NCI-H526 treated with DMSO at 0.1 percent for 48 hours (cell line): ENCODE measurements at regions not wholly inside any gene's neighbourhood (a gene's known extent, or its start where the extent isn't known, plus 50 kb on each side); places are given as distances from the start of the nearest gene placed in this dataset.
"Not testable (repeated sequence)": the region's sequence is repeated elsewhere in the genome, so short reads cannot be mapped to it uniquely, and the experiment has no call there.

Experiments used
- DNase-seq: peaks from one replicate; lab custom pipeline; 2025; lab: John Stamatoyannopoulos, UW

DNA sequence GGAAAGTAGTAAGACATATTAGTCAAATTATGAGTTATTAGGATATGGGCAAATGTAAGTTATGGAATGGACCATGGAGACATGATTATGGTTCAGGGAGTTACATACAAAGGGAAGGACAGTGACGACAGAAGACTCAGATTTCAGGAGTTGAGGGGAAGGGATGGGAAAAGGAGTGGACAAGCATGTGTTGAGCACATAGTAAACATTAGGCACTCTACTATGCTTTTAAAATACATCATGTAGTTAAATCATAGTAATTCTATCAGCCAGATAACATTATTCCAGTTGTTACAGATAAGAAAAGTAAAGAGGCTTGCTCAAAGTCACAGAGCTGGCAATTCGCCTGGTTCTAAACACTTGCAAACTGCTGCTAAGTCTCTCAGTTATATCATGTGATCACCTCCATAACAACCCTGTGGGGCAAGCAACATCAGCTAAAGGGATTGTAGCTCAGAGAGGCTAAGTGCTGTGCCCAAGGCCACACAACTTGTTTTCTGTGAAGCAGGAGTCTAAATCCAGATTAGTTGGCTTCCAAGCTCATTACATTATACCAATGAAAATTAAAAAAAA is 115.2 kb upstream of the MDFIC start:
- no peak for DNase-seq

DNA sequence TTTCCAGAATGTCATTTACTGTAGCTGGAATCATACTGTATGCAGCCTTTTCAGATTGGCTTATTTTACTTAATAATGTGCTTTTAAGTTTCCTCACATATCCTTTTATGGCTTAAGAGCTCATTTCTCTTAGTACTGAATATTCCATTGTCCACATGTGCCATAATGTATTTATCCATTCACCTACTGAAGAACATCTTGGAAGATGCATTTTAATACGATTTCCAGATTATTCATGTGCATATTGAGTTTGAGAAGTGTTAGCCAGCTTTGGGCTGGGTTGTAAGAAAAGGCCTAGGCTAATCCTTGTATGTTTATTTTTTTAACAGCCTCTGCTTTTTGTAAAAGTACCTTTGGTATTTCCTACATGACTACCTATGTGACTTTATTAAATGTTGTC is 109.3 kb upstream of the MDFIC start:
- no peak for DNase-seq

DNA sequence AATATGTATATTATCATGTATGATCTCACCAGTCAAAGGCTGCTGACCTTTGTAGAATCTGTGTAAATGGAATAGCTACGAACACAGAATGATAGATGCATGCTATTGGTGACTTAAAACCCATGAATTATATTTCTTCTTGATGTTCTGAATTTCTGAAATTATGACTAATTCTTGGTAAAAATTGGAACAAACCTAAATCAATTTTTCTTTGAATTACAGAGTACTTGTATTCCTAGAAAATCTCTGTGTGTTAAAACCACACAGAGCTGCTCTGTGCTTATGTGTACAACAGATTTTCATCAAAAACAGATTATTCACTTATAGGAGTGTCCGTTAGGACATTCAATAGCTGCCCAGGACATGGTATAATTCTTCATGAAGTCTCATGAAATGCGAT is 108.3 kb upstream of the MDFIC start:
- no peak for DNase-seq

DNA sequence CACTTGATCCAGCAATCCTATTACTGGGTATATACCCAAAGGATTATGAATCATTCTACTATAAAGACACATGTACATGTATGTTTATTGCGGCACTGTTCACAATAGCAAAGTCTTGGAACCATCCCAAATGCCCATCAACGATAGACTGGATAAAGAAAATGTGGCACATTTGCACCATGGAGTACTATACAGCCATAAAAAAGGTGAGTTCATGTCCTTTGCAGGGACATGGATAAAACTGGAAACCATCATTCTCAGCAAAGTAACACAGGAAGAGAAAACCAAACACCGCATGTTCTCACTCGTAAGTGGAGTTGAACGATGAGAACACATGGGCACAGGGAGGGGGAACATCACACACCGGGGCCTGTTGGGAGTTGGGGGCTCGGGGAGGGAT is 104.9 kb upstream of the MDFIC start:
- not testable (repeated sequence) for DNase-seq

DNA sequence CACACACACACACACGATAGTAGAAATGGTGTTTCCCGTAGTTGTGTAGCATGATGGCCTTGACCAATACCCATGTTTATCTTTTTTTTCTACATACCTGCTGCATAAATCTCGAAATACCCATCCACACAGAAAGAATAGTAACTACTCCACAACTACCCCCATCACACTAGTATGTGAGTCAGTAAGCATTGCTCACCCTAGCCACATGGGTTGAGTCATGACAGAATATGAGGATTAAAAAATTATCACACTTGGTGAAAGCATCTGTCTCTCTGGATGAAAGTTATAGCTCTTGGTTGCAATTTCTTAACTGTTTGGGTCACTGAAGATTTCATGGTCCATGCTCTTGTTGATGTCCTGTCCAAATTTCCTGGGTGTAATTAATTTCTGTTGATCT is 103.4 kb upstream of the MDFIC start:
- no peak for DNase-seq

DNA sequence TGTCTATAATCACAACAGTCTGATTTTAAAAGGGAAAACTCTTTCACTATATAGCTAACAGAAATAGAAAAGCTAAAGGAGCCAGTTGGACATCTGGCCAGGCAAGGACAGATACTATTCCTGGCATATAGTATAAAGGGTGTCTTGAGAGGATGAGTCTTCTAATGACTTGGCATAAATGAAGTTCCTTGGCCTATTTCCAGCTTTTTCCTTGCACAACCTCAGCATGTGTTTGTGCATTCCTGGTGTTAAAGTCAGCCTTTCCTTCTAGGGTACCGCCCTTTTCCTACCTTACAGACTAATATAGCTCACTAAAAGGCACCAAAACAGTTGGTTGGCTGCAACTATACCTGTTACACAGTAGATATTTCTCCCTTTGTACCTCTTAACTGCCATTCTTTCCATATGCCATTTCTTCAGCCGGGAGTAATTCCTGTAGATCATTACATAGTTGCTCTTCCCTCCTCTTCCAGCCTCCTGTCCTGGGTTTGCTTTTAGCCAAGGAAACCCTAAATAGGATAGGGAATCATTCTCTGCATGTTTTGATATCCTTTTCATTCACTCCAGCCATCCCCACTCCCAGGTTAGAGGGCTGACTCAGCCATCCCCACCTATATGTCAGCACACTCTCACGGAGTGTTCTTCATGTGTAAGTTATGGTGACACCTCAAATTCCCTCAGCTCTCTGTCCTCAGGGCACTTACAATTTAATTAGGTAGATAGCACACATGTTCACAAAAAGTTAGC is 102.1 kb upstream of the MDFIC start:
- DNase-seq = no peak

DNA sequence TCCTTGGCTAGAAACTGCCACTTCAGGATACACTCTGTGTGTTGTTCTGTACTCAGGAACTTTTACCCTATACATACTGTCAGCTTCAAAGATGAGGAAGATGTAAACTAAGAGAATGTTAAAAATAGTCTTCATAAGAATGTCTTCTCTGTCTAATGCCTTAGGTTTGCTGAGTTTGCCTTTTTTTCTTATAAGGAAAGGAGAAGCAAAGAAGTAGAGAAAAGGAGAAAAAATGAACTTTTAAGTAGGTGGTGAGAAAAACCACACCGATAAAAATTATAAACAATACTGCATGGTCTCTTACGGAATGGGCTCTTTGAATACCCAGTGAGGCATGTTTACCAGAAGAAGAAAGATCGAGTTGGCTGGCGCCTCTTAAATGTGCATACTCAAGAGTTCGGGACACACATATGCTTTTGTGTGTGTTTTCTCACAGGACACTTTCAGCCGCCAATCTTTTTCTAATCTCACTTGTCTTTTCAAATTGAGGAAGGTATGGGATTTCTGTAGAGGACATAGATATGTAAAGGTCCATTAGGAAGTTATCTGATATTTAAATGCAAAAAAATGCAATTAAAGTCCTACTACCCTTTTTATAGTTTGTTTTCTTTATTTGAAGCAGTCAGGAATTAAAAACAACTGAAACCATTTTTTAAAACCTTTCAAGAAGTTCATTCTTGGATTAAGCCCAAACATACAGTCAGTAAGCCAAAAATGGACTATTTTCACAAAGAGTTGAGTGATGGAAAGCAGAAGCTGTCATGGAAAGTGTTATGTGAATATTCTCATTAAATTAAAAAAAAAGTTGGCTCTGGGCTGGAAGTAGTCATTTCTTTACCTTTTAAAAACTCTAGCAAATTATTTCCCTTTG is 100.6 kb upstream of the MDFIC start:
- no peak for DNase-seq

DNA sequence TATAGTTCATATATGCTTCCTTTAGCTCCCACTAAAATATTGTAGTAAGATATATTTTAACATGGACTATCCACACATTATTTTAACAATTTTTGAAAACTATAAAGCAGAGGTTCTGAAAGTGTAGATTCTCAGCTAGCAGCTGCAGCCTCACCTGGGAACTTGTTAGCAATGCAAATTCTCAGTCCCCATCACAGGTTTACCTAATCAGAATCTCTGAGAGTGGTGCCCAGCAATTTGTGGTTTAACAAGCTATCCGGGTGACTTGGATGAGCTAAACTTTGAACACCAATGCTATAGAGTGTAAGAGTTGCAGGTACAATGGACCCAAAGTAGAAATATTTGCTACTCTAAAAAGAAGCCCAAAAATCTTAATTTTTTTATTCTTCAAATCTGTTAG is 99.8 kb upstream of the MDFIC start:
- peak; percentile 74 for DNase-seq

DNA sequence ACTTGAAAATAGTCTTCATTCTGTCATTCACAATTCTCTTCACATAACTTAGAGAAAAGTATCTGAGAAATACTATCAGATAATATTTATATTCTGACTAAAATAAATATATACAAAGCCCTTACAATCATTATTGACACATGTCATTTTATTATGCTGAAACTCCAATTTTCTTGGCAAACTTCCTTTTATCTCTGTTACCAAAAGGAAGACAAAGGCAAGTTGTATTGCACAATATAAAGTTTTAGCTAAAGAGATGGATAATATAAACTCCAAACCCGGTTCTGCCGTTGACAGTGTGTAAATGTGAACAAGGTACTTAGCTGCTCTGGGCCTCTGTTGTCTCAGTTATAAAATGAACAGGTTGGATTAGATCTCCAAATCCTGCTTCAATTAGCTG is 99.0 kb upstream of the MDFIC start:
- no peak for DNase-seq

DNA sequence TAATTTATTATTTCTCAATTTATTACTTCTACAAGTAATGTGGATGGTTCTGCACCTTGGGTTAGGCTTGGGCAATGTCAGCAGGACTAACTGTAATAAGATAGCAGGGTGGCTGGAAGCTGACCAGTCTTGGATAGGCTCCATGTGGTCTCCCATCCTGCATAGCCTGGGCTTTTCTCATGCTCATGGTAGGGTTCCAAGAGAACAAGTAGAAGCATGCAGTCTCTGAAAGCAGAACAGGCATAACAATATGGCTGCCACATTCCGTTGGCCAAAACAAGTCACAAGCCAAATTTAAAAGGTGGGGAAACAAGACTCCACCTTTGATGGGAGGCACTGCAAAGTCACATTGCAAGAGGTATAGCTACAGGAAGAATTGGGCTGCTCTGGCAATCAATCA is 98.6 kb upstream of the MDFIC start:
- DNase-seq = no peak

DNA sequence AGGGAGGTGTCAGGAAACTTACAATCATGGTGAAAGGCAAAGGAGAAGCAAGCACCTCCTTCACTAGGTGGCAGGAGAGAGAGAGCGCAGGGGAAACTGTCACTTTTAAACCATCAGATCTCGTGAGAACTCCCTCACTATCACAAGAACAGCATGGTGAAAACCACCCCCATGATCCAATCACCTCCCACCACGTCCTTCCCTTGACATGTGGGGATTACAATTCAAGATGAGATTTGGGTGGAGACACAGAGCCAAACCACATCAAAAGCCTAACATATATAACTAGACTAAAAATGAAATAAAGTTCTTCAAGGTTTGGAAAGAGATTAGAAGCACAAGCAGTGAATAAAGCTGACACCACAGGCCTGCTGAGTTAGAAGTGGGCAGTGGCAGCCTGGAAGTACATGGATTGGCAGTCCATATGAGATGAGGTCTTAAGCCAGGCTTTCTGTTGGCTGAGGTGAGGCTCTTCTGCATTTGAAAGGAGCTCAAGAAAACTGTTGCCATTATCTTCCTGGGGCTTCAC is 96.4 kb upstream of the MDFIC start:
- DNase-seq = no peak

DNA sequence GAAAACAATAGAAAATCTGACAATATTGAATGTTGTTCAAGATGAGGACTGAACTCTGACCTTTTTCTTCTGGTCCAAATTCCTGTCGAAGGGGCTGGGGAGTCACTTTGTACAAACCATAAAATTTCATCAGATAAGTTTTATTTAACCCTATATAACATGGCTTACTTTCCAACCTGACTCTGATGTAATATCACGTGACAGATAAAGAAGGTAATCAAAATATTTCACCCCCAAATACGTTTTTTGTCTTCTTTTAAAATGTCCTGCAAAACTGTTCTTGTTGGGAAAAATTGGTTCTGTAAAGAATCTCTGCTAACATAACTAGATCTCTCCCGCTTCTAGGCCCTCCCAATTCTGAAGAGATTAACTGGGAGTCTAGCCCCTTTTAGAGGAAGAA is 90.9 kb upstream of the MDFIC start:
- no peak for DNase-seq

DNA sequence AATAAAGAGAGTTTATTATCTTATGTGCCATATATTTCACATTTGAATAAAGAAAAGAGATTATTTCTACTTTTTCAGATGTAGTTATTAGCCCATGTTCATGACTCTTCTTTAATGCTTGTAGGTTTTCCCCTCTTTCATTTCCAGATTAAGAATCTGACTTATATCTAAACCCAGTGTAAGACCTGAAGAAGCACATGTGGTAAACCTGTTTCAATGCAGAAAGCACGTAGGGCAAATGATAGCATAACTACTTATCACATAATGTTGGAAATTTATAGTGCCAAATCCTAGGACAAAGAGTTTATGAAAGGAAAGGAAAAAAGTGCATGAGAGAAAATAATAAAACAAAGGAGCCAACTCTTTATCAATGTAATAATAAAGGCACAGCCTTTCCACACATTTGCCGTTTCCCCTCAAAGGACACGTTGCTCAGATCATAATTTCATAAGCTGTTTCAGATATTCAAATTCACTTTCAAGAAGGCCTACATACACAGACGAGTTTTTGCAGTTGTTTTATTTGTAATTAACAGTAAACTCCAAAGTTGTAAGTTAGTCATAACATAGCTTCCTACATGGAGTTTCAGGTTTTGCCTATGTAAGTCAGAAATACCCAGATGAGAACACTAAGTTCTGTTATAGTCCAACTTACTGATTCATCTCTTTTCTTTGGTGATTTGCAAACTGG is 88.8 kb upstream of the MDFIC start:
- no peak for DNase-seq

DNA sequence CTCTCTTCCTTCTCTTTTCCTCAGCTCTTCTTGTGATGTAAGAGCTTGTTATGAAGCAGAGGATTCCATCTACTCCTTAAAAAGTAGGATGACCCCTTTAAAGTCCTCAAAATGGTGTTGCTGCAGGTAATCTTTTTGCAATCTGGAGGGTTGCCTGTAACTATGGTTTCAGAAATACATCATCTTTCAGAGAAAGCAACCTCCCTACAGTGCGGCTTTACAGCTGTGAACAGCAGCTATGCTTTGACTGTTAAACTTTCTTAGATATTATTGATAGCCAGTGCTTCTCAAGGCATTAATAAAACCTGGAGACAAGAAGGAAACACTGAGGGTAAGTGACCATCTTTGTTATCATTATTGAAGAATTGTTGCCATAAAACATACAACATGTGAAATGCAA is 86.6 kb upstream of the MDFIC start:
- DNase-seq = no peak

DNA sequence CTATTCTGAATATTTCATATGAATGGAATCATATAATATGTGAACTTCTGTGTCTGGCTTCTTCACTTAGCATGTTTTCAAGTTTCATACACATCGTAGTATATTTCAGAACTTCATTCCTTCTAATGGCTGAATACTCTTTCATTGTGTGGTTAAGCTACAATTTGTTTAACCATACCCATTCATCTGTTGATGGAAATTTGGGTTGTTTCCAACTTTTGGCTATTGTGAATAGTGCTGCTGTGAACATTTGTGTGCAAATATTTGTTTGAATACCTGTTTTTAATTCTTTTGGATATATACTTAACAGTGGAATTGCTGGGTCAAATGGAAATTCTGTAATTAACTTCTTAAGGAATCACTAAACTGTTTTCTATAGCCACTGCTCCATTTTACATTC is 86.0 kb upstream of the MDFIC start:
- no peak for DNase-seq

DNA sequence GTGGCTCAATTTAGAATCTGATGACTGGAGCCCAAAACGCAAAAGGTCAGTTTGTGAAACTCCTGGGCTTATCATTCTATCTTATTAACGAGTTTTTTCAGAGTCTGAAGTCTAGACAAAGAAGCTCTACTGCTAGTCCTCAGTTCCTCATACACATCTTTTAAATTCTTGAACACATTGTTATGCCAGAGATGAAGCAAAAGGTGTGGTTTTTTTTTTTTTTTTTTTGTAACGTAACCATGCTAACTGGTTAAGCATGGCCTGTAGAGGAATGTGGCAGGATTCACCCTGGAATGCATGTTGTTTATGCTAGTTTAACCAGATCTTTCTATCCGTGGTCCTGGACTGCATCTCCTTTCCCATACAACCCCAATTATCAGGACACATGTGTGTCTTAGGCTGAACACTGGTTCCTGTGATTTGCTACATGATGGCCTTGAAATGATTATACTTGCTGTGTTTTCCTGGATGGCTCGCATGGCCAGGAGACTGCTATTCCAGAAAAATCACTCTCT is 79.3 kb upstream of the MDFIC start:
- DNase-seq = no peak

DNA sequence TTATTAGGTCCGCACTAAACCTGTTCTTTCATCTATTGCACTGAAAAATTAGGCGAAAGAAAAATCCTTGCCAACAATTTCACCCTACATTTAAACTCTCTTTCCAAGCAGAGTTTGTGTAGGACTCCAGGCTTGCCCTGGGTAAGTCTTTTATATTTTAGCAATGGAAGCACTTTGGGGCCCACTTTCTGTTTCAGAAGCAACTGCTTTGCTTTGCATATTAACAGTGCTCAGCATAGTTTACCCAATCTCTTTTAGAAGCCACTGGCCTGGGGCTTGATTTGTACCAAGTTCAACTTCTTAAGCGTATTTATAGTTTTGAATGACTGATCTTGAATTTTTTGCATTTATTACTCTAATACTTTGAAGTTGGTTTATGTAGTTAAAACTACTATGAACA is 78.8 kb upstream of the MDFIC start:
- no peak for DNase-seq

DNA sequence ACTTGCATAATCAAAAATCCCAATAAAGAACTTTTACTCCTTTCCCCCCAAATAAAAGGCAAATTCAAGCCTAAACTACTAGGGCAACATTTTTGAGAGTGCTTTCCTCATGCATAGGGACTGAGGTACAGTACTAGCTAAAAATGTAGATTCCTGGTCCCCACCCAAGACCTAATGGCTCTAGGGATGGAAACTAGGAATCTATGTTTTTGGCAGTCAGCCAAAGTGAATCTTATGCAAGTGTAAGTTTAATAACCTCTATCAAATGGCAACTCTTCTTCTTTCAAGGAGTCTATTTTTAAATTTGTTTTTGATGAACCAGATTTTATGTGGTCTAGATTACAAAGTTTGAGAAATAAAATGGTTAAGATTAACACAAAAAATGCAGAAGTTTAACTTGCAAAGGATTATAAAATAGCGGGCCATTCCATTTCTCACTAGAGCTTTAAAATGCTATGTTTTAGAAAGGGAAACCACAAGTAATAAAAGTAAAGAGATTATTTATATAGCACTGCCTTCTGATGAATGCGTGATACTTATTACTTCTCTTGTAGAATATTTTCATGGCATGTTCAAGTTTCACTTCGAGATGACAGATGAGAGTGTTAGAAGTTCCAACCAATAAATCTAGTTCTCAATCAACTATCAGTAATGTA is 70.4 kb upstream of the MDFIC start:
- no peak for DNase-seq

DNA sequence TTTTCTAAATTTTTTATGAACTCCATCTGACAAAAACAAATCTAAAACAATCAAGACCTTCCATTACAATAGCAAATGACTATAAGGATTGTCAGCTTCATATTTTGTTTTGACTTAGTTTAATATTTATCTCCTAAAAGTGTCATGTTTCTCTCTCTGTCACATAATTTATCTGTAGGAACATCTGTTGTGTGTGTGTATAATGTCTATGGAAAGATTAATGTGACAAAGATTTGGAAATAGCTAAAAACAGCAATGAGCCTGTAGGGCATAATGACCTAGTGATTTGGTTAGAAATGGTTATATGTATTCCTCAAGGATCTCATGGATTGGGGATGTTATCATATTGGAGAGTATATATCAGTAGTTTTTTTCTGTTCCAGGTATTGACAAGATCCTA is 69.6 kb upstream of the MDFIC start:
- no peak for DNase-seq

DNA sequence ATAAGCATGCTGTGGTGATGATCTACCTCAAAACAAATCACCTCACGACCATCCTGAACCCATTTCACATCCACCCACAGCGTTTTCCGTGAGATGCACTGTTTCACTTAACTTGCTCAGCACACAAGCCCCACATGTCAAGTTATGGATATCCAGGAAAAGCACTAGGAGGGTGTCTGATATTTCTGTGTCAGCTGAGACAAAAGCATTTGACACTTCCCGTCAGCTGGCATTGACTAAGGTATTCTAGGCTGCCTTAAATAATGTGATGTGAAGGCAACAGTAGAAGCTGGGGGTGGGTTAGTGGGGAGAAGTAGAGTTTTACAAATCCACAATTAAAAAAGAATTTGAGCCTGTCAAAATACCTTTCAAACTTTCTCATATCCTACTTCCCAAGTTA is 68.7 kb upstream of the MDFIC start:
- no peak for DNase-seq

DNA sequence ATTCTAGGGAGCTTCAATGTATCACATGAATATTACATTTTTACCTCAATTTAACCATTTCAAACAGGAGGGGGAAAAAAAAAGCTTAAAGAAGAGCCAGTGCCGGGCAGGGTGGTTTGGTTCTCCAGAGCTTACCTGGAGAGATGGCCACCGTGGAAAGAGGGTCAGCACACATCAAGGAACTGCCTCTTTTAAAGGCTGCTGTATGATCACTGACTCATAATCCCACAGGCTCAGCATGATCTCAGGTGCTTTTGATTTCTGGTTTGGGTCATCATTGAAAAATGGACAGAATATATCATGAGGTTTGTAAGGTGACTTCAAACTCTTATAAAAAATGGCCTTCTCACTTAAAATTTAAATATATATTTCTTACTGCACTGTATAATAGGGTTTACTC is 67.5 kb upstream of the MDFIC start:
- DNase-seq = no peak

DNA sequence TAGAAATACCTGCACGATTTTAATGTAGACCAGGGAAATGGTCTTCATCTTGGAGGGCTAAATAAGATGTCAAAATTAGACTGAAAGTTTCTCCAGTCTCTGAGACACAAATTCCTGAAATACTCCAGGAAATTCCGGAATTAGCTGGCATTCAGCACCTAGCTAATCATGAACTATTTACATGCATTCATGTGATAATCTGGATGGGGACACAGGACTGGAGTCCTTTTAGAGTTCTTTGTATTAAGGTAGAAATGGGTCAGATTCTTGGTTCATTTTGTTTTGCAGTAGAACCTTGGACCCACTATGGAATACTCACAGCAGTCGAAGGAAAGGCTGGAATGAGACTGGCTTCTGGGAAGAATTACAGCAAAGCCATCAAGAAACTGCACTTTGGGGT is 65.3 kb upstream of the MDFIC start:
- DNase-seq = no peak
